HK-2 (cell line): ENCODE measurements at regions not wholly inside any gene's neighbourhood (a gene's known extent, or its start where the extent isn't known, plus 50 kb on each side); places are given as distances from the start of the nearest gene placed in this dataset.

Experiments used
- DNase-seq: peaks from one replicate; pipeline ENCODE4 v3.0.0-alpha.2; 2018; ENCODE audit not compliant: unreplicated experiment

GRCh38 chr5:74316064-74316603, 324.4 kb downstream of the ENC1 start:
- DNase-seq, result peak; percentile 79

DNA sequence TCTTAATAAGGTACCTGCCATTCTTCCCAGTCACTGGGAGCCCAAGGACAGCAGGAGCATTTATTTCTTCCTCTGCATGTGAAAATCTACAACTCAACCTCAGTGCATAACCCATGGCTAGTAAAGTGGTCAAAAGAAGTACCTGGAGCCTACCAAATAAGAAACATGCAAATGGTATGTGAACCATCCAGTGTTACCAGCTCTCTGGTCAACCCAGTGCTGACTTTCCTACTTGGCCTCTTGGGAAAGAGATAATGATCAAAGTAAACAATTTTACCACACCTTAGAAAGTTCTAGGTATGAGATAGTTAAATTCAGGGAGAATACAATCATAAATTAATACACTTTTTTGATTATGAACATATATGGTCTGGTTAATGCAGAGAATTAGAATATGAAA, 325.6 kb downstream of the ENC1 start:
- DNase-seq, result no peak

- no peak for DNase-seq
These were observed 326.6 kb downstream of the ENC1 start for GRCh38 chr5:74313896-74314295.

GRCh38 chr5:74312746-74313145, 327.8 kb downstream of the ENC1 start:
- DNase-seq, result no peak

GRCh38 chr5:74311961-74312360, 328.6 kb downstream of the ENC1 start:
- no peak for DNase-seq

DNA sequence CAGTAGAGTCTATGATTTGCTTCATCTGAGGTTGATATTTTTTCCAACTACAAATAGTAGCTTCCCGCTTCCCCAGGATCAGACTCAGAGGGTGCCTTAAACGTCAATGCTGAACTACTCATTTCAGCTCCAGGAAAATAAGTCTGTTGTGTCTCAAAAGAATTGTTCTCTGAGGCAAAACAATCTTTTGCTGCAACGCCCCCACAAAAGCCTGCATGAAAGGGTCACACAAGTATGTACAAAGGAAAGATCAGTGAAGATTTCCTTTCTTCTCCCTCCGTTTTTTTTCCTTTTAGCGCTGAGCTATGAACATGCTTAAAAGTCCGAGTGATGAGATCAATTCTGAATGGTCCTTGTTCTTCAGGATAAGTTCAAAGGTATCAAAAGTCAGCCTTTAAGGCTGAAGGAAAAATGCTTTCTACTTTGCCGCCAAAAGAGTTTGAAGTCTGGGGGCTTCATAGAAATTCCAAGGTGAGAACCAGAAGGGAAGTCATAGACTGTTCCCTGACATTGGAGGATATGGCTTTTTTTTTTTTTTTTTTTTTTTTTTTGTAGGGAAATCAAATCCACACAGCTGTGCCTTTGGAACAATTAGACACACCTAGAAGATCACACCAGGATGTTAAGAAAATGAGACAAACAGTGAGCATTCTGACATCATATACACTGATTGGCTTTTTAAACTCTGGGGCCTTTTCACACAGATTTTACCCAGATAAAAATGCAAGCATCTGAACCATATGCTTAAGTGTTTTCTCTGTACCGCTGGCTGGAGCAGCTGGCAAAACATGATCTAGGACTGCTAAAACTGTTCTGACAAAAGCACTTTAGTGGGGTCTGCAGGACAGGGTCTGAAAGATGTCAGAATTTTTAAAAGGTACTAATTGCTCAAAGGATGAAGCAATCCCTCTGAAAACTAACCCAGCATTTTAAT, 329.3 kb downstream of the ENC1 start:
- no peak for DNase-seq

DNA sequence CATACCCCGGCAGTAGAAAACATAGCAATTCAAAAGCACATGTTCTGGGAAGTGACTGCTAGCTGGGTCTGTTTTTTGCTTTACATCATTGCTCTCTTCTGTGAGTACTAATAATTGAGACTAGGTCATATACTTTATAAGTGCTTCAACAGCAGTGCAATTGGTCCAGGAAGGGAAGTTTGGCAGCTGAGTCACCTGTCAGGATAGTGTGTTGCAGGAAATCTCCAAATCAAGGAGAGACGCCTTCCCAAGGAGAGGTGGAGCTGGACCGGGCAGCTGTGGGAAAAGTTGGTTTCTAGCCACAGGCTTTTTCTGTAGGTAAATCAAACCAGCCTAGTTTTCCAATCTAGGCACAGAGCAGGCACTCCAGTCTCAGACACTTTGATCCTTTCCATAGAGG, 330.1 kb downstream of the ENC1 start:
- no peak for DNase-seq

DNA sequence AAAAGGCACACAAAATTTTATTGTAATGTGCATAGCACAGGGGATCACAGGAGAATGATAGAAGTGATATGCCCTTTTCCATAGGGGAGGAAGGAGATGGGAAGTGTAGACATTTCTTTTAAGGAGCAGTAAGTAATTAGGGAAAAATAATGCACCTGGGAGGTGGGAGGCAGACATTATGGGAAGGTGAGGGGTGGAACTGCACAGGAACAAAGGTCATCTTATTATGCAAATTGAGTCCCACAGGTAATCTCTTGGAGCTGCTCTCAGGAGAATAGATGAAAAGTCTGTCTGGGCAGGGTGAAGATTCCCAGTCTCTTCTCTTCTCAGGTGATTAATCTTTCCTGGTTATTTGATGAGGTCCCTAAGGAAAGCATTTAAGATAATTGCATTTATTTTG, 331.5 kb downstream of the ENC1 start:
- DNase-seq, result no peak

- DNase-seq, result no peak
These were observed 333.7 kb downstream of the ENC1 start for GRCh38 chr5:74306845-74307244.

DNA sequence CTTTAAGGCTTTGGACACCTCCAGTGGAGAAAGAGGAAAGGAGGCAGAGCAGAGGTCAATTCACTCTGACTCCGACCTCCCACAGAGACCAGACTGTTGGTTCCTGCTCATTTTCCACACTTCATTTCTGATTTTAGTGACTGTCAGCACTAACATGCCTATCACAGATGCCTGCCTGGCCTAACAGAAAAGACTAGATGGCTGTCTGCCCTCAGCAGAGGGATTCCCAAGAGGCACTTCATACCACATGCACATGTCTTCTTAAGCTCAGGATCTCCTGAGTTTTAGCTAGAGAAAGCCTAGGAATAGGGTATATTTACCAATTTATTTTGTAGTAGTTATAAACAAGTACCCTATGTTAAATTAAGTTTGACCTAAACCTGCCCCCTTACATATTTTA, 336.0 kb downstream of the ENC1 start:
- DNase-seq, result no peak

DNA sequence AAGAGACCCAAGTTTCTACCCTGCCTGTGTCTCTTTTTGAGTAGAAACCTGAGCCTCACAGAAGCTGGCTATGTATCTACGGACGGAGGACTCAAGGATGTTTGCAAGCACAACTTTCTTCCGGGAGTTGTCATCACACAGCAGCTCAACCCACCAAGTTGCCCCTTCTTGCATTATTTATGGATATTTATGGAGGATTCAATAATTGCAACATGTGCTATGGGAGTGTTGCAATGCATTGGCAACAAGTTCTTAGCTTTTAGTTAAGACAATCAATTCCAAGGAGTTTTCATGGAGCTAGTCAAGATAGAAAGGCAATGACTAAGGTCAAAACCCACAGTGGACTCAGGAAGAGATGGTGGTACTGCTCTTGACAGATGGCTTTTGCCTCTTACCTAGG, 336.9 kb downstream of the ENC1 start:
- DNase-seq, result no peak

GRCh38 chr5:74301576-74301975, 339.0 kb downstream of the ENC1 start:
- no peak for DNase-seq

- no peak for DNase-seq
These were observed 339.6 kb downstream of the ENC1 start for GRCh38 chr5:74300808-74301389.

DNA sequence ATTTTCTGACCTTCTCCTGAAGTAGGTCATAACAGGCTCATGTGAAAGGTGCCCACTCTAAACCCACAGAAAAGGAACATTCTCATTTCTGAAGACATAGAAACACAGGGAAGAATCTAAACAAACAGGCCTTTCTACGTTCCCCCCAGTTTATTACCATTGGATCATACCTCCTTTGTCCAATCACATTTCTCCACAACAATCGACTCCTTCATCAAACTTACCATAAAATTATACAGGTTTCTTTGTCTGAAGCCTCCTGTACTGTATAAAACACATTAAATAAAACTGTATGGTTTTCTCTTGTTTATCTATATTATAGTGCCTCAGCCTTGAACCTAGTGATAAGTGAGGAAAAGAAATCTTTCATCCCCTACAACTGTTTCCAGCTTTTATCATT, 340.7 kb downstream of the ENC1 start:
- no peak for DNase-seq

GRCh38 chr5:74296685-74297408, 343.7 kb downstream of the ENC1 start:
- no peak for DNase-seq

DNA sequence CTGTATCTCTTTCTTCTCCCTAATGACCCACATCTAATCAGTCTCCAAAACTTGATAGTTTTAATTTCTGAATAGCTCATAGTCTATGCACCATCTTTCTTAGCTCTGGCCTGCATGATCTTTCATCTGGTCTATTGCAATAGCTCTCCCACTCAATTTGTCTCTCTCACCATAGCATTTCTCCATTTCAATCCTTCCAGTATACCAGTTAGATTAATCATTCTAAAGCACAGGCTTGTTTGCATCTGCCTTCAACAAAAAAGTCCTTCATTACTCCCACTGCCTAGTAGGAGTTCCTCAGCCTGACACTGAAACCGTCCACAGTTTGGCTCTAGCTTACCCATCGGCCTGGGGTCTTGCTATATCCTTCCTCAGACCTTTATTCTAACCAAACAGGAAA, 344.9 kb downstream of the ENC1 start:
- no peak for DNase-seq

DNA sequence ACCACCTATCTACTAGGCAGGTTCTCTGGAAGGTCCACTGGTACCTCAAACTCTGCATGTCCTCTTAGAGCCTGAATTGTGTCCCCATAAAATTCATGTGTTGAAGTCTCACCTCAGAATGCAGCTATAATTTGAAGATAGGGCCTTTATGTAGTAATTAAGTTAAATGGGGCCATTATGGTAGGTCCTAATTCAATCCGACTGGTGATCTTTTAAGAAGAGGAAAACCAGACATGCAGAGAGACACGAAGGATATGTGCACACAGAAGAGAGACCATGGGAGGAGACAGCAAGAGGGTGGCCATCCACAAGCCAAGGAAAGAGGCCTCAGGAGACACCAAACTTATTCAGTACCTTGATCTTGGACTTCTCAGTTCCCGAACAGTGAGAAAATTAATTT, 345.4 kb downstream of the ENC1 start:
- no peak for DNase-seq

GRCh38 chr5:74294231-74294705, 346.3 kb downstream of the ENC1 start:
- DNase-seq, result no peak

- DNase-seq, result no peak
These were observed 347.3 kb downstream of the ENC1 start for GRCh38 chr5:74293182-74293581.

DNA sequence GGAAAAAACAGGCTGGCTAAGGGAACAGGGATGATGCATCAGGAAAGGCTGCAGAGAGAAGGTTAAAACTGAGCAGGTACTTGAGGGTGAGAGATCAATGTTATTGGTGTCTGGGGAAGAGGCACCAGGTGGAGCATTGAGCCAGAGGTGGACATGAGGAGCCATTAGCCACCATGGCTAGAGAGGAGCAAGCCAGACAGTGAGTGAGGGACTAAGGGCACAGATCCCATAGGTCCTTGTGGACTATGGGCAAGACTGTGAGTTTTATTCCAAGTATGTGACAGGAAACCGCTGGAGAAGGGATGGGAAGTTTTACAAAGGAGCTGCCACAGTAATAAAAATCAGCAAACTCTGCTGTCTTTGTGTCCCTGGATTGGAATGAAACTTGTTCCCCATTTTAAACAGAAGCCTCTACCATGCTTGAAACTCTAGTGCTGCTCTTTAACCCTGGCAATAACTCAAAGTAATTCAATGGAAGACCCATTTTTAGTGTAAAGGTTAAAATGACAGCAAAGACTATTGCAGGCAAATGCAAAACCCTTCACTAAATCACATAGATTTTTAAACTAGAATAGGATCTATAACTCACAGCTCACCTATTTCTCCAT, 349.8 kb downstream of the ENC1 start:
- DNase-seq, result no peak

GRCh38 chr5:74289691-74290090, 350.8 kb downstream of the ENC1 start:
- DNase-seq, result no peak

GRCh38 chr5:74289238-74289637, 351.3 kb downstream of the ENC1 start:
- DNase-seq, result no peak
